IMR-90 (cell line): ENCODE measurements at regions not wholly inside any gene's neighbourhood (a gene's known extent, or its start where the extent isn't known, plus 50 kb on each side); places are given as distances from the start of the nearest gene placed in this dataset.

Source experiments
- ATAC-seq: fragments of 200-7000 bp; cut with Tn5 transposase; 2 replicates; pipeline ENCODE4 v1.9.1; 2020; ENCODE audit warnings: low read depth, mild to moderate bottlenecking, moderate library complexity
- BruUV-seq: library from RNA; stranded (reverse); fragments of 400-500 nt; replicated peaks from 2 replicates; lab custom pipeline; 2021; lab: Mats Ljungman, UMichigan
- CTCF ChIA-PET: fragments of 300-600 bp; formaldehyde crosslinking; extraction: SDS; loops from one replicate; lab custom pipeline; 2021; ENCODE audit warnings: antibody characterized with exemption; lab: Yijun Ruan, JAX
- POLR2A ChIA-PET: fragments of 300-600 bp; sonication (Branson Sonifier 250); formaldehyde crosslinking; loops from one replicate; lab custom pipeline; 2022; ENCODE audit warnings: antibody characterized with exemption; ENCODE audit not compliant: unreplicated experiment; lab: Charles Lee
- DNase-seq: peaks from one replicate; pipeline ENCODE4 v3.0.0; 2013
- H2AFZ ChIP-seq: replicated peaks from 2 replicates; pipeline ENCODE3; 2013; ENCODE audit warnings: low read length, mild to moderate bottlenecking; ENCODE audit not compliant: poor library complexity
- H2AK5ac ChIP-seq: 2 replicates; pipeline ENCODE4 v1.6.1; 2013; ENCODE audit warnings: low read depth, low read length, inconsistent platforms
- H2AK9ac ChIP-seq: replicated peaks from 2 replicates; pipeline ENCODE3; 2013; ENCODE audit warnings: mild to moderate bottlenecking, low read depth, low read length, moderate library complexity; ENCODE audit not compliant: poor library complexity
- H2BK120ac ChIP-seq: 2 replicates; pipeline ENCODE4 v1.6.1; 2013; ENCODE audit warnings: low read depth, low read length, inconsistent platforms
- H2BK15ac ChIP-seq: 3 replicates; pipeline ENCODE4 v1.6.1; 2013; ENCODE audit warnings: low read depth, low read length, inconsistent platforms
- H2BK20ac ChIP-seq: 2 replicates; pipeline ENCODE4 v1.6.1; 2013; ENCODE audit warnings: low read depth, mild to moderate bottlenecking, inconsistent platforms, low read length, moderate library complexity
- H2BK5ac ChIP-seq: 2 replicates; pipeline ENCODE4 v1.6.1; 2013; ENCODE audit warnings: mild to moderate bottlenecking, low read depth, low read length, inconsistent platforms; ENCODE audit not compliant: poor library complexity, severe bottlenecking
- H3K14ac ChIP-seq: replicated peaks from 2 replicates; pipeline ENCODE4 v1.6.1; 2013; ENCODE audit warnings: low read depth, low read length, inconsistent platforms
- H3K18ac ChIP-seq: 2 replicates; pipeline ENCODE4 v1.6.1; 2013; ENCODE audit warnings: low read depth, low read length, control low read depth
- H3K23ac ChIP-seq: 2 replicates; pipeline ENCODE4 v1.6.1; 2013; ENCODE audit warnings: low read depth, low read length, inconsistent platforms
- H3K27ac ChIP-seq: 2 replicates; pipeline ENCODE4 v1.5.1; 2013; ENCODE audit warnings: mild to moderate bottlenecking, control low read depth, low read length; ENCODE audit not compliant: insufficient read depth
- H3K27me3 ChIP-seq: 2 replicates; pipeline ENCODE4 v1.6.1; 2013; ENCODE audit warnings: low read length; ENCODE audit not compliant: control insufficient read depth, insufficient read depth
- H3K36me3 ChIP-seq: 2 replicates; pipeline ENCODE4 v1.6.1; 2013; ENCODE audit warnings: low read length, mixed read lengths; ENCODE audit not compliant: control insufficient read depth, insufficient read depth
- H3K4ac ChIP-seq: 2 replicates; pipeline ENCODE4 v1.6.1; 2013; ENCODE audit warnings: low read depth, low read length, inconsistent platforms
- H3K4me1 ChIP-seq: 2 replicates; pipeline ENCODE4 v1.6.1; 2013; ENCODE audit warnings: low read length, mixed read lengths; ENCODE audit not compliant: control insufficient read depth, insufficient read depth
- H3K4me2 ChIP-seq: 2 replicates; pipeline ENCODE4 v1.6.1; 2013; ENCODE audit warnings: low read depth, mild to moderate bottlenecking, control low read depth, low read length, moderate library complexity
- H3K4me3 ChIP-seq: 2 replicates; pipeline ENCODE4 v1.5.1; 2013; ENCODE audit warnings: low read depth, mild to moderate bottlenecking, control low read depth, low read length, moderate library complexity; ENCODE audit not compliant: insufficient read depth
- H3K56ac ChIP-seq: 2 replicates; pipeline ENCODE4 v1.6.1; 2013; ENCODE audit warnings: low read length, inconsistent platforms; ENCODE audit not compliant: insufficient read depth; ENCODE audit errors: extremely low read depth
- H3K79me1 ChIP-seq, 2 experiments: 2 replicates each; pipeline ENCODE4 v1.6.1; 2013; ENCODE audit warnings: low read length in 2 of 2, inconsistent platforms in 1 of 2, low read depth in 1 of 2
- H3K9ac ChIP-seq: 2 replicates; pipeline ENCODE4 v1.6.1; 2013; ENCODE audit warnings: low read depth, low read length, control low read depth
- H3K9me1 ChIP-seq: 2 replicates; pipeline ENCODE4 v1.6.1; 2013; ENCODE audit warnings: low read length, inconsistent platforms; ENCODE audit not compliant: insufficient read depth
- H3K9me3 ChIP-seq: 2 replicates; pipeline ENCODE4 v1.6.1; 2013; ENCODE audit warnings: low read length; ENCODE audit not compliant: control insufficient read depth, insufficient read depth
- H4K20me1 ChIP-seq: 2 replicates; pipeline ENCODE4 v1.6.1; 2013; ENCODE audit warnings: low read length, inconsistent platforms; ENCODE audit not compliant: insufficient read depth
- H4K5ac ChIP-seq: 2 replicates; pipeline ENCODE4 v1.6.1; 2013; ENCODE audit warnings: mild to moderate bottlenecking, low read depth, low read length, control low read depth
- H4K8ac ChIP-seq, 2 experiments: 2 replicates each; pipeline ENCODE4 v1.6.1; 2013; ENCODE audit warnings: low read depth in 2 of 2, low read length in 2 of 2, control low read depth in 1 of 2, inconsistent platforms in 1 of 2
- H4K91ac ChIP-seq: 2 replicates; pipeline ENCODE4 v1.6.1; 2013; ENCODE audit warnings: low read depth, low read length, inconsistent platforms; ENCODE audit not compliant: insufficient read depth
- BHLHE40 ChIP-seq: fragments of 150-350 bp; IDR thresholded peaks from 2 replicates; pipeline ENCODE4 v1.6.1; 2016; ENCODE audit warnings: mild to moderate bottlenecking, low read depth, low read length
- CEBPB ChIP-seq: IDR thresholded peaks from 2 replicates; pipeline ENCODE4 v1.6.1; 2012; ENCODE audit warnings: low read depth, low read length, improper control_type of control experiment
- CHD1 ChIP-seq: IDR thresholded peaks from 2 replicates; pipeline ENCODE4 v1.6.1; 2012; ENCODE audit warnings: low read depth, low read length, improper control_type of control experiment
- CTCF ChIP-seq: conservative IDR thresholded peaks from 2 replicates; pipeline ENCODE4 v1.5.1; 2012; ENCODE audit warnings: mild to moderate bottlenecking, low read depth, low read length, improper control_type of control experiment
- ELK1 ChIP-seq: fragments of 150-350 bp; IDR thresholded peaks from 2 replicates; pipeline ENCODE4 v1.6.1; 2016; ENCODE audit warnings: low read depth, mild to moderate bottlenecking, low read length, moderate library complexity, borderline replicate concordance
- FOS ChIP-seq: fragments of 150-350 bp; IDR thresholded peaks from 2 replicates; pipeline ENCODE4 v1.6.1; 2016; ENCODE audit warnings: low read depth, low read length
- MAFK ChIP-seq: IDR thresholded peaks from 2 replicates; pipeline ENCODE4 v1.6.1; 2012; ENCODE audit warnings: low read depth, low read length, improper control_type of control experiment
- MAZ ChIP-seq: IDR thresholded peaks from 2 replicates; pipeline ENCODE4 v1.6.1; 2012; ENCODE audit warnings: low read depth, mild to moderate bottlenecking, low read length, improper control_type of control experiment, moderate library complexity, borderline replicate concordance
- MXI1 ChIP-seq: IDR thresholded peaks from 2 replicates; pipeline ENCODE4 v1.6.1; 2012; ENCODE audit warnings: low read depth, mild to moderate bottlenecking, low read length, moderate library complexity, borderline replicate concordance
- NFE2L2 ChIP-seq: fragments of 150-350 bp; IDR thresholded peaks from 2 replicates; pipeline ENCODE4 v1.6.1; 2016; ENCODE audit warnings: low read depth, mild to moderate bottlenecking, low read length
- POLR2A ChIP-seq: IDR thresholded peaks from 2 replicates; pipeline ENCODE4 v1.6.1; 2012; ENCODE audit warnings: mild to moderate bottlenecking, low read depth, low read length
- RAD21 ChIP-seq: IDR thresholded peaks from 2 replicates; pipeline ENCODE4 v1.6.1; 2012; ENCODE audit warnings: low read length, improper control_type of control experiment
- RCOR1 ChIP-seq: IDR thresholded peaks from 2 replicates; pipeline ENCODE4 v1.6.1; 2012; ENCODE audit warnings: mild to moderate bottlenecking, low read length, improper control_type of control experiment; ENCODE audit not compliant: insufficient replicate concordance
- RFX5 ChIP-seq: IDR thresholded peaks from 2 replicates; pipeline ENCODE4 v1.8.0; 2012; ENCODE audit warnings: low read depth, mild to moderate bottlenecking, low read length, moderate library complexity
- SMC3 ChIP-seq: fragments of 150-350 bp; IDR thresholded peaks from 2 replicates; pipeline ENCODE4 v1.6.1; 2016; ENCODE audit warnings: low read depth, mild to moderate bottlenecking, antibody characterized with exemption, low read length, moderate library complexity
- USF2 ChIP-seq: fragments of 150-350 bp; IDR thresholded peaks from 2 replicates; pipeline ENCODE4 v1.6.1; 2017; ENCODE audit warnings: mild to moderate bottlenecking, antibody characterized with exemption, low read length, low read depth
- WGBS, 2 experiments: methylation state at CpG; one replicate each; pipeline versions ENCODE4 v1.1.5 to v1.1.7; 2013; ENCODE audit warnings: missing lambda C conversion rate in 2 of 2; ENCODE audit not compliant: insufficient read length in 1 of 2; ENCODE audit errors: extremely low coverage in 2 of 2; 5-methylcytosine and 5-hydroxymethylcytosine counted together
- dilution Hi-C: fragments of 300-500 bp; cut with HindIII; formaldehyde crosslinking; loops from one replicate; pipeline ENCODE4 v1.14.3; 2018; ENCODE audit warnings: low sequenced_read_pairs; ENCODE audit not compliant: unreplicated experiment
- in situ Hi-C: fragments of 300-500 bp; cut with MboI; formaldehyde crosslinking; loops from 3 replicates; pipeline ENCODE4 v1.14.3; 2019; ENCODE audit warnings: low sequenced_read_pairs, inconsistent platforms, mixed read lengths
- intact Hi-C: fragments of 100-400 bp; cut with micrococcal nuclease; formaldehyde crosslinking; loops from 2 replicates; pipeline ENCODE4 v1.10.0; 2022

GRCh38 chr1:5503556-5504363, 488.5 kb downstream of the NPHP4 start:
- Histone ChIP-seq H3K18ac (no peak overlapping the region), H3K4me1 (no peaks in the 10 kb centered on the region), H3K9me3 (peaks cover 5% of the 10 kb centered on the region; the same call in 1 of the 2 replicates), H4K5ac (no peak overlapping the region), H3K9me1 (no peaks in the 10 kb centered on the region), H2BK20ac (no peak overlapping the region), H3K23ac (no peak overlapping the region), H3K4ac (no peak overlapping the region), H3K4me2 (no peak overlapping the region), H3K27me3 (no peaks in the 10 kb centered on the region), H2AK5ac (no peak overlapping the region), H3K9ac (no peak overlapping the region), H2BK5ac (no peak overlapping the region), H3K4me3 (no peak overlapping the region), H3K27ac (no peak overlapping the region), H4K8ac (no peak overlapping the region), H4K20me1 (no peaks in the 10 kb centered on the region), H3K36me3 (no peaks in the 10 kb centered on the region), H4K91ac (no peak overlapping the region), H3K14ac (no peak overlapping the region), H2BK15ac (no peak overlapping the region), H2AK9ac (peak overlapping the region; percentile 3), H2AFZ (no peak overlapping the region), H3K56ac (no peak overlapping the region), H3K79me1 (no peaks in the 10 kb centered on the region), H2BK120ac (no peak overlapping the region)
- ATAC-seq: no peak
- no peak for DNase-seq
- intact Hi-C loops: no loop called here
- 18% methylated on average over 4 of the region's 9 CpGs; no CpG with 5 or more reads in 1 of the 2 experiments for WGBS, 2 experiments
- POLR2A ChIA-PET: no interaction called here
- in situ Hi-C loops: loop anchor here (25.0 kb wide), 1 partner anchor 834 kb away; no protein-coding TSS in a partner anchor
- dilution Hi-C loops: no loop called here
- TF ChIP-seq CEBPB (no peak), RAD21 (no peak), RFX5 (no peak), USF2 (no peak), FOS (no peak), NFE2L2 (no peak), SMC3 (no peak), CTCF (no peak), CHD1 (no peak), RCOR1 (no peak), MAFK (no peak), ELK1 (no peak), POLR2A (no peak), MXI1 (no peak), MAZ (no peak), BHLHE40 (no peak)
- no TSS peak for BruUV-seq
- CTCF ChIA-PET: no interaction called here
